GM19438 (cell line): ENCODE measurements at regions not wholly inside any gene's neighbourhood (a gene's known extent, or its start where the extent isn't known, plus 50 kb on each side); places are given as distances from the start of the nearest gene placed in this dataset.
"Not testable (repeated sequence)": the region's sequence is repeated elsewhere in the genome, so short reads cannot be mapped to it uniquely, and the experiment has no call there.

Source experiments
- ATAC-seq: cut with Tn5 transposase; IDR thresholded peaks from one replicate; pipeline ENCODE4 v1.9.1; 2021; ENCODE audit warnings: low read depth; ENCODE audit not compliant: unreplicated experiment

GRCh38 chr3:153221748-153222162 is 59.7 kb downstream of the RAP2B start:
- peak; percentile 96 for ATAC-seq

- not testable (repeated sequence) for ATAC-seq
Measured at GRCh38 chr3:153226877-153227276, 64.9 kb downstream of the RAP2B start.

- not testable (repeated sequence) for ATAC-seq
Measured at GRCh38 chr3:153230427-153230826, 68.4 kb downstream of the RAP2B start.

- not testable (repeated sequence) for ATAC-seq
Measured at GRCh38 chr3:153231245-153231644, 69.2 kb downstream of the RAP2B start.

- not testable (repeated sequence) for ATAC-seq
Measured at GRCh38 chr3:153232050-153232752, 70.2 kb downstream of the RAP2B start.

GRCh38 chr3:153232851-153233271 is 70.8 kb downstream of the RAP2B start:
- ATAC-seq: no peak

GRCh38 chr3:153233986-153234385 is 72.0 kb downstream of the RAP2B start:
- ATAC-seq: no peak

- ATAC-seq: no peak
Measured at GRCh38 chr3:153242896-153243295, 80.9 kb downstream of the RAP2B start.

GRCh38 chr3:153244961-153245360 is 82.9 kb downstream of the RAP2B start:
- no peak for ATAC-seq

- ATAC-seq: no peak
Measured at GRCh38 chr3:153245661-153246060, 83.6 kb downstream of the RAP2B start.

GRCh38 chr3:153246331-153246730 is 84.3 kb downstream of the RAP2B start:
- no peak for ATAC-seq

GRCh38 chr3:153246806-153247205 is 84.8 kb downstream of the RAP2B start:
- no peak for ATAC-seq

GRCh38 chr3:153247331-153248330 is 85.6 kb downstream of the RAP2B start:
- no peak for ATAC-seq

- not testable (repeated sequence) for ATAC-seq
Measured at GRCh38 chr3:153248835-153249234, 86.8 kb downstream of the RAP2B start.

GRCh38 chr3:153249906-153250305 is 87.9 kb downstream of the RAP2B start:
- ATAC-seq: no peak

- ATAC-seq: no peak
Measured at GRCh38 chr3:153250446-153250845, 88.4 kb downstream of the RAP2B start.

GRCh38 chr3:153252963-153253362 is 90.9 kb downstream of the RAP2B start:
- no peak for ATAC-seq

- no peak for ATAC-seq
Measured at GRCh38 chr3:153254361-153254760, 92.3 kb downstream of the RAP2B start.

GRCh38 chr3:153257673-153258351 is 95.8 kb downstream of the RAP2B start:
- ATAC-seq: no peak

GRCh38 chr3:153259956-153260355 is 97.9 kb downstream of the RAP2B start:
- no peak for ATAC-seq

- ATAC-seq: no peak
Measured at GRCh38 chr3:153260681-153261080, 98.7 kb downstream of the RAP2B start.
